Endothelial cell of umbilical vein (primary cell): ENCODE measurements at regions not wholly inside any gene's neighbourhood (a gene's known extent, or its start where the extent isn't known, plus 50 kb on each side); places are given as distances from the start of the nearest gene placed in this dataset.

ENCODE experiments used
- BruUV-seq: library from RNA; stranded (reverse); fragments of 400-500 nt; replicated peaks from 2 replicates; lab custom pipeline; 2021; lab: Mats Ljungman, UMichigan
- CTCF ChIA-PET: fragments of 300-600, 350-600 bp; sonication (Branson Sonifier 250); formaldehyde crosslinking; loops from one replicate; lab custom pipeline; 2021; ENCODE audit warnings: antibody characterized with exemption, inconsistent platforms; lab: Charles Lee
- POLR2A ChIA-PET: fragments of 300-600, 350-600 bp; sonication (Branson Sonifier 250); formaldehyde crosslinking; loops from one replicate; lab custom pipeline; 2021; ENCODE audit warnings: antibody characterized with exemption, inconsistent platforms; lab: Charles Lee
- DNase-seq: peaks from one replicate; pipeline ENCODE4 v3.0.0-alpha.2; 2011; ENCODE audit warnings: low read depth, low spot score
- FAIRE-seq: peaks from 2 replicates; lab custom pipeline; 2011; peaks lifted over from hg19 to GRCh38; lab: Jason Lieb, UNC
- H2AFZ ChIP-seq: 2 replicates; pipeline ENCODE4 v1.6.0; 2012; ENCODE audit warnings: low read depth, low read length, control low read depth, inconsistent platforms
- H3K27ac ChIP-seq: 2 replicates; pipeline ENCODE4 v1.5.1; 2011; ENCODE audit warnings: low read depth, mild to moderate bottlenecking, control low read depth, low read length, moderate library complexity; ENCODE audit not compliant: insufficient read depth
- H3K27me3 ChIP-seq, 2 experiments: 2 replicates each; pipeline versions ENCODE4 v1.6.0 to v1.6.1; 2011; ENCODE audit warnings: low read length in 2 of 2, mixed read lengths in 1 of 2; ENCODE audit not compliant: control insufficient read depth in 2 of 2, insufficient read depth in 2 of 2
- H3K36me3 ChIP-seq, 2 experiments: 2 replicates in 1 of 2; 3 replicates in 1 of 2; pipeline ENCODE4 v1.5.1; 2011; ENCODE audit warnings: low read length in 2 of 2, mild to moderate bottlenecking in 1 of 2, moderate library complexity in 1 of 2; ENCODE audit not compliant: control insufficient read depth in 2 of 2, insufficient read depth in 2 of 2; ENCODE audit errors: extremely low read depth in 1 of 2
- H3K4me1 ChIP-seq: 3 replicates; pipeline ENCODE4 v1.5.1; 2011; ENCODE audit warnings: mild to moderate bottlenecking, low read length; ENCODE audit not compliant: control insufficient read depth, insufficient read depth; ENCODE audit errors: extremely low read depth
- H3K4me2 ChIP-seq: 2 replicates; pipeline ENCODE4 v1.6.1; 2011; ENCODE audit warnings: low read length, control low read depth, mixed read lengths; ENCODE audit not compliant: insufficient read depth
- H3K4me3 ChIP-seq, 3 experiments: fragments of 200-600 bp in 1 of 3; sonication (generic), shearing (Covaris generic) in 1 of 3; replicated peaks in 1 of 3; 2 replicates each; pipeline ENCODE4 v1.5.1; 2011 to 2016; ENCODE audit warnings: control low read depth in 3 of 3, low read length in 3 of 3, mild to moderate bottlenecking in 2 of 3, inconsistent platforms in 1 of 3, low read depth in 1 of 3, moderate library complexity in 1 of 3; ENCODE audit not compliant: insufficient read depth in 1 of 3
- H3K79me2 ChIP-seq: 2 replicates; pipeline ENCODE4 v1.6.0; 2012; ENCODE audit warnings: low read length, inconsistent platforms; ENCODE audit not compliant: control insufficient read depth, insufficient read depth
- H3K9ac ChIP-seq: replicated peaks from 2 replicates; pipeline ENCODE3; 2011; ENCODE audit warnings: low read length, control low read depth; ENCODE audit not compliant: insufficient read depth; ENCODE audit errors: extremely low read depth
- H3K9me1 ChIP-seq: replicated peaks from 3 replicates; pipeline ENCODE4 v1.6.0; 2011; ENCODE audit warnings: mild to moderate bottlenecking, low read length; ENCODE audit not compliant: control insufficient read depth, insufficient read depth; ENCODE audit errors: extremely low read depth
- H3K9me3 ChIP-seq: replicated peaks from 2 replicates; pipeline ENCODE4 v1.5.1; 2012; ENCODE audit warnings: low read length, inconsistent platforms; ENCODE audit not compliant: control insufficient read depth, insufficient read depth
- H4K20me1 ChIP-seq: replicated peaks from 2 replicates; pipeline ENCODE3; 2011; ENCODE audit warnings: mild to moderate bottlenecking, low read length; ENCODE audit not compliant: control insufficient read depth, insufficient read depth; ENCODE audit errors: extremely low read depth
- CTCF ChIP-seq, 2 donors: IDR thresholded peaks; 1 replicate in 1 of 2; 2 replicates in 1 of 2; pipeline ENCODE4 v1.5.1; 2011; ENCODE audit warnings: low read length in 2 of 2, mild to moderate bottlenecking in 2 of 2, moderate library complexity in 2 of 2, control low read depth in 1 of 2, inconsistent platforms in 1 of 2, low read depth in 1 of 2; ENCODE audit not compliant: insufficient read depth in 1 of 2; ENCODE audit errors: extremely low read depth in 1 of 2
- EZH2 ChIP-seq: IDR thresholded peaks from 2 replicates; pipeline ENCODE4 v1.6.1; 2012; ENCODE audit warnings: borderline replicate concordance, low read depth, mild to moderate bottlenecking, moderate library complexity, low read length, inconsistent platforms; ENCODE audit not compliant: severe bottlenecking
- FOS ChIP-seq: IDR thresholded peaks from 2 replicates; pipeline ENCODE4 v1.6.1; 2011; ENCODE audit warnings: mild to moderate bottlenecking, low read length, moderate library complexity, borderline replicate concordance; ENCODE audit not compliant: insufficient read depth
- GATA2 ChIP-seq: IDR thresholded peaks from 2 replicates; pipeline ENCODE4 v1.7.0; 2011; ENCODE audit warnings: low read depth, mild to moderate bottlenecking, moderate library complexity, mixed read lengths, low read length; ENCODE audit not compliant: insufficient read length, insufficient read depth
- JUN ChIP-seq: IDR thresholded peaks from 2 replicates; pipeline ENCODE4 v1.6.1; 2011; ENCODE audit warnings: borderline replicate concordance, low read depth; ENCODE audit not compliant: insufficient read length, insufficient read depth
- MAX ChIP-seq: IDR thresholded peaks from 2 replicates; pipeline ENCODE4 v1.6.1; 2011; ENCODE audit not compliant: insufficient read depth, insufficient read length
- MYC ChIP-seq: IDR thresholded peaks from one replicate; pipeline ENCODE4 v1.6.1; 2011; ENCODE audit warnings: mild to moderate bottlenecking, low read depth, low read length
- POLR2A ChIP-seq: IDR thresholded peaks from 2 replicates; pipeline ENCODE4 v1.6.1; 2012; ENCODE audit warnings: low read depth, mild to moderate bottlenecking, control low read depth, low read length
- POLR2AphosphoS5 ChIP-seq: IDR thresholded peaks from 2 replicates; pipeline ENCODE4 v1.6.1; 2012; ENCODE audit warnings: low read depth, mild to moderate bottlenecking, control low read depth, low read length, moderate library complexity; ENCODE audit not compliant: insufficient read depth
- dilution Hi-C: fragments of 300-500 bp; cut with MboI; formaldehyde crosslinking; loops from one replicate; pipeline ENCODE4 v1.15.0; 2019; ENCODE audit warnings: low sequenced_read_pairs; ENCODE audit not compliant: extremely low pct_ligation_motif_present
- intact Hi-C: fragments of 100-400 bp; cut with micrococcal nuclease; formaldehyde crosslinking; loops from one replicate; pipeline ENCODE4 v1.10.0; 2022

- no peak for DNase-seq
- dilution Hi-C loops (no loop called here), intact Hi-C loops (no loop called here)
Measured at GRCh38 chr18:51890762-51891161, 449.2 kb upstream of the DCC start.

GRCh38 chr18:51891876-51892275 is 448.1 kb upstream of the DCC start:
- intact Hi-C loops, result no loop called here
- ChIA-PET POLR2A (no interaction called here), CTCF (no interaction called here)
- BruUV-seq, result no TSS peak
- no peaks in the 10 kb centered on the region for H3K4me1 ChIP-seq
- no peak overlapping the region for H2AFZ ChIP-seq
- TF ChIP-seq CTCF (IDR thresholded peaks at IDR 0.05; ENCODE audit: extremely low read depth in 1 of 2, insufficient read depth in 1 of 2, low read depth in 1 of 2, low read length in 2 of 2), result no peak
- no peak for TF ChIP-seq FOS
- TF ChIP-seq POLR2A, result no peak
- TF ChIP-seq EZH2, result no peak
- no peak for TF ChIP-seq POLR2AphosphoS5
- TF ChIP-seq GATA2, result no peak
- no peak for TF ChIP-seq MYC
- TF ChIP-seq MAX, result no peak
- TF ChIP-seq JUN, result no peak
- dilution Hi-C loops, result no loop called here
- no peak for FAIRE-seq
- H3K9ac ChIP-seq, result no peak overlapping the region
- no peaks in the 10 kb centered on the region for H3K9me1 ChIP-seq
- no peaks in the 10 kb centered on the region for H3K79me2 ChIP-seq
- no peak for DNase-seq
- H4K20me1 ChIP-seq, result no peaks in the 10 kb centered on the region
- H3K9me3 ChIP-seq, result peaks cover 9% of the 10 kb centered on the region
- H3K27ac ChIP-seq, result no peak overlapping the region
- no peaks in the 10 kb centered on the region for H3K27me3 ChIP-seq
- no peak overlapping the region for H3K4me3 ChIP-seq
- no peaks in the 10 kb centered on the region for H3K36me3 ChIP-seq
- no peak overlapping the region for H3K4me2 ChIP-seq

More at GRCh38 chr18:51890762-51891161, 449.2 kb upstream of the DCC start:
- Histone ChIP-seq H4K20me1 (no peaks in the 10 kb centered on the region), H3K9ac (no peak overlapping the region), H3K36me3 (no peaks in the 10 kb centered on the region), H3K9me3 (peaks cover 9% of the 10 kb centered on the region), H3K4me3 (no peak overlapping the region), H3K79me2 (no peaks in the 10 kb centered on the region), H3K4me1 (no peaks in the 10 kb centered on the region), H3K27me3 (no peaks in the 10 kb centered on the region), H2AFZ (no peak overlapping the region), H3K4me2 (no peak overlapping the region), H3K9me1 (no peaks in the 10 kb centered on the region), H3K27ac (no peak overlapping the region)
- TF ChIP-seq MYC, result no peak
- no peak for TF ChIP-seq EZH2
- no peak for TF ChIP-seq MAX
- TF ChIP-seq FOS, result no peak
- no TSS peak for BruUV-seq
- POLR2A ChIA-PET, result no interaction called here
- CTCF ChIA-PET, result no interaction called here
- no peak for FAIRE-seq
